DMS 273 (cell line): ENCODE measurements at regions not wholly inside any gene's neighbourhood (a gene's known extent, or its start where the extent isn't known, plus 50 kb on each side); places are given as distances from the start of the nearest gene placed in this dataset.
A peak's percentile ranks its signal among the peaks of the same experiment; 100 is the strongest.

Experiments
- DNase-seq: peaks from one replicate; lab custom pipeline; 2025; ENCODE audit not compliant: unreplicated experiment; lab: John Stamatoyannopoulos, UW

- DNase-seq: no peak
Measured at GRCh38 chr11:121700968-121701367, 248.2 kb upstream of the SORL1-AS1 start.

- no peak for DNase-seq
Measured at GRCh38 chr11:121699801-121700200, 247.0 kb upstream of the SORL1-AS1 start.

GRCh38 chr11:121696931-121697670 is 244.3 kb upstream of the SORL1-AS1 start:
- no peak for DNase-seq

GRCh38 chr11:121696177-121696871 is 243.6 kb upstream of the SORL1-AS1 start:
- DNase-seq: no peak

- DNase-seq: peak; percentile 7
Measured at GRCh38 chr11:121692236-121692635, 239.5 kb upstream of the SORL1-AS1 start.

GRCh38 chr11:121688860-121689614 is 236.3 kb upstream of the SORL1-AS1 start:
- DNase-seq: no peak

- DNase-seq: peak; percentile 48
Measured at GRCh38 chr11:121688055-121688491, 235.3 kb upstream of the SORL1-AS1 start.

GRCh38 chr11:121683791-121684190 is 231.0 kb upstream of the SORL1-AS1 start:
- no peak for DNase-seq
